ENCODE measurements at regions not wholly inside any gene's neighbourhood (a gene's known extent, or its start where the extent isn't known, plus 50 kb on each side); places are given as distances from the start of the nearest gene placed in this dataset.

DNA sequence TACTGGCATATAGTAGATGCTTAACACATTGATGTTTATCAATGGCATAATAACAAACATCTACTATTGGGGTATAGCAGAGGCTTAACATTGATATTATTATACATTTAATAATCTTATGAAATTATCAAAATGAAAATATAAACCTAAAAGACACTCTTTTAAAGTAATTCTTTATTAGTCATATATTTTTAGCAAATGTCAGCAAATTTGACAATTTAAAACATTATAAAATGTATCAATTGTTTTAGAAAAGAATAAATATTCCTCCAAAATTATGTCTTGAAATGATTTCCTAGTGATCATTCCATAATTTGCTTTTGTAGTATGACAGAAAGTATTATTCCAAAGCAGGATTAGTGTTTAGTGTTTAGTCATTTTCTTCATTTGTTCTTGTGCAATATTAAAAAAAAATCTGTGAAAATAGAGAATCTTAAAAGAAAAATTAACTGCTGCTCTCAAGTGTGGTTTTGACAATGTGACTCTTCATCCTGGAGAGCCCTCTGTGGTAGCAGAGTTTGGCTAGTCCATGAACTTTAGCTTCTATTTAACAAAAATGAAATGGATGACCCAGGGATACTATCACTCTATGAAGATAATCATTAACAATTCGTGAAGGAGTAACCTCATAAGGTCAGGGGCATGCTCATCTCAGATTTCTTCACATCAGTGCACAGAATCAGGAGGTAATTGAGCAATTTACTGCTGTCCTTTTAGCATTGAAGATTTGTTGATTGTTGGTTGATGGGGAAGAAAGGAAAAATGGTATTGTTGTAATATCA lies 1018.5 kb downstream of the LRFN5 start:
- no peak for TF ChIP-seq ZNF549 (tag by site-specific recombination; IDR thresholded peaks at IDR 0.05)
- TF ChIP-seq ZNF626 (tag by site-specific recombination; IDR thresholded peaks at IDR 0.05), result no peak
- TF ChIP-seq, protein P1, sequence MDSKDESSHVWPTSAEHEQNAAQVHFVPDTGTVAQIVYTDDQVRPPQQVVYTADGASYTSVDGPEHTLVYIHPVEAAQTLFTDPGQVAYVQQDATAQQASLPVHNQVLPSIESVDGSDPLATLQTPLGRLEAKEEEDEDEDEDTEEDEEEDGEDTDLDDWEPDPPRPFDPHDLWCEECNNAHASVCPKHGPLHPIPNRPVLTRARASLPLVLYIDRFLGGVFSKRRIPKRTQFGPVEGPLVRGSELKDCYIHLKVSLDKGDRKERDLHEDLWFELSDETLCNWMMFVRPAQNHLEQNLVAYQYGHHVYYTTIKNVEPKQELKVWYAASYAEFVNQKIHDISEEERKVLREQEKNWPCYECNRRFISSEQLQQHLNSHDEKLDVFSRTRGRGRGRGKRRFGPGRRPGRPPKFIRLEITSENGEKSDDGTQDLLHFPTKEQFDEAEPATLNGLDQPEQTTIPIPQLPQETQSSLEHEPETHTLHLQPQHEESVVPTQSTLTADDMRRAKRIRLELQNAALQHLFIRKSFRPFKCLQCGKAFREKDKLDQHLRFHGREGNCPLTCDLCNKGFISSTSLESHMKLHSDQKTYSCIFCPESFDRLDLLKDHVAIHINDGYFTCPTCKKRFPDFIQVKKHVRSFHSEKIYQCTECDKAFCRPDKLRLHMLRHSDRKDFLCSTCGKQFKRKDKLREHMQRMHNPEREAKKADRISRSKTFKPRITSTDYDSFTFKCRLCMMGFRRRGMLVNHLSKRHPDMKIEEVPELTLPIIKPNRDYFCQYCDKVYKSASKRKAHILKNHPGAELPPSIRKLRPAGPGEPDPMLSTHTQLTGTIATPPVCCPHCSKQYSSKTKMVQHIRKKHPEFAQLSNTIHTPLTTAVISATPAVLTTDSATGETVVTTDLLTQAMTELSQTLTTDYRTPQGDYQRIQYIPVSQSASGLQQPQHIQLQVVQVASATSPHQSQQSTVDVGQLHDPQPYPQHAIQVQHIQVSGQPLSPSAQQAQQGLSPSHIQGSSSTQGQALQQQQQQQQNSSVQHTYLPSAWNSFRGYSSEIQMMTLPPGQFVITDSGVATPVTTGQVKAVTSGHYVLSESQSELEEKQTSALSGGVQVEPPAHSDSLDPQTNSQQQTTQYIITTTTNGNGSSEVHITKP (tag by site-specific recombination; IDR thresholded peaks at IDR 0.05), result no peak
- TF ChIP-seq ZNF510 (tag by site-specific recombination; IDR thresholded peaks at IDR 0.05; ENCODE audit: insufficient replicate concordance), result no peak
- TF ChIP-seq ZNF350 (tag by site-specific recombination; IDR thresholded peaks at IDR 0.05), result no peak
- TF ChIP-seq, protein P2, sequence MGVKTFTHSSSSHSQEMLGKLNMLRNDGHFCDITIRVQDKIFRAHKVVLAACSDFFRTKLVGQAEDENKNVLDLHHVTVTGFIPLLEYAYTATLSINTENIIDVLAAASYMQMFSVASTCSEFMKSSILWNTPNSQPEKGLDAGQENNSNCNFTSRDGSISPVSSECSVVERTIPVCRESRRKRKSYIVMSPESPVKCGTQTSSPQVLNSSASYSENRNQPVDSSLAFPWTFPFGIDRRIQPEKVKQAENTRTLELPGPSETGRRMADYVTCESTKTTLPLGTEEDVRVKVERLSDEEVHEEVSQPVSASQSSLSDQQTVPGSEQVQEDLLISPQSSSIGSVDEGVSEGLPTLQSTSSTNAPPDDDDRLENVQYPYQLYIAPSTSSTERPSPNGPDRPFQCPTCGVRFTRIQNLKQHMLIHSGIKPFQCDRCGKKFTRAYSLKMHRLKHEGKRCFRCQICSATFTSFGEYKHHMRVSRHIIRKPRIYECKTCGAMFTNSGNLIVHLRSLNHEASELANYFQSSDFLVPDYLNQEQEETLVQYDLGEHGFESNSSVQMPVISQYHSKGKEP (tag by site-specific recombination; IDR thresholded peaks at IDR 0.05), result no peak
- TF ChIP-seq ZNF138 (tag by site-specific recombination; IDR thresholded peaks at IDR 0.05; ENCODE audit: borderline replicate concordance), result no peak
- TF ChIP-seq, protein P3, sequence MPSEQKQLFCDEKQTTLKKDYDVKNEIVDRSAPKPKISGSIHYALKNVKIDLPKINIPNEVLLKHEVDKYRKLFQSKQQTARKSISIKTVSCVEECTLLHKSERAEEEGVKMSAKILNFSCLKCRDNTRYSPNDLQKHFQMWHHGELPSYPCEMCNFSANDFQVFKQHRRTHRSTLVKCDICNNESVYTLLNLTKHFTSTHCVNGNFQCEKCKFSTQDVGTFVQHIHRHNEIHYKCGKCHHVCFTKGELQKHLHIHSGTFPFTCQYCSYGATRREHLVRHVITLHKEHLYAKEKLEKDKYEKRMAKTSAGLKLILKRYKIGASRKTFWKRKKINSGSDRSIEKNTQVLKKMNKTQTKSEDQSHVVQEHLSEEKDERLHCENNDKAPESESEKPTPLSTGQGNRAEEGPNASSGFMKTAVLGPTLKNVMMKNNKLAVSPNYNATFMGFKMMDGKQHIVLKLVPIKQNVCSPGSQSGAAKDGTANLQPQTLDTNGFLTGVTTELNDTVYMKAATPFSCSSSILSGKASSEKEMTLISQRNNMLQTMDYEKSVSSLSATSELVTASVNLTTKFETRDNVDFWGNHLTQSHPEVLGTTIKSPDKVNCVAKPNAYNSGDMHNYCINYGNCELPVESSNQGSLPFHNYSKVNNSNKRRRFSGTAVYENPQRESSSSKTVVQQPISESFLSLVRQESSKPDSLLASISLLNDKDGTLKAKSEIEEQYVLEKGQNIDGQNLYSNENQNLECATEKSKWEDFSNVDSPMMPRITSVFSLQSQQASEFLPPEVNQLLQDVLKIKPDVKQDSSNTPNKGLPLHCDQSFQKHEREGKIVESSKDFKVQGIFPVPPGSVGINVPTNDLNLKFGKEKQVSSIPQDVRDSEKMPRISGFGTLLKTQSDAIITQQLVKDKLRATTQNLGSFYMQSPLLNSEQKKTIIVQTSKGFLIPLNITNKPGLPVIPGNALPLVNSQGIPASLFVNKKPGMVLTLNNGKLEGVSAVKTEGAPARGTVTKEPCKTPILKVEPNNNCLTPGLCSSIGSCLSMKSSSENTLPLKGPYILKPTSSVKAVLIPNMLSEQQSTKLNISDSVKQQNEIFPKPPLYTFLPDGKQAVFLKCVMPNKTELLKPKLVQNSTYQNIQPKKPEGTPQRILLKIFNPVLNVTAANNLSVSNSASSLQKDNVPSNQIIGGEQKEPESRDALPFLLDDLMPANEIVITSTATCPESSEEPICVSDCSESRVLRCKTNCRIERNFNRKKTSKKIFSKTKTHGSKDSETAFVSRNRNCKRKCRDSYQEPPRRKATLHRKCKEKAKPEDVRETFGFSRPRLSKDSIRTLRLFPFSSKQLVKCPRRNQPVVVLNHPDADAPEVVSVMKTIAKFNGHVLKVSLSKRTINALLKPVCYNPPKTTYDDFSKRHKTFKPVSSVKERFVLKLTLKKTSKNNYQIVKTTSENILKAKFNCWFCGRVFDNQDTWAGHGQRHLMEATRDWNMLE (tag by site-specific recombination; conservative IDR thresholded peaks at IDR 0.05; ENCODE audit: low read depth), result no peak
- TF ChIP-seq, protein P4, sequence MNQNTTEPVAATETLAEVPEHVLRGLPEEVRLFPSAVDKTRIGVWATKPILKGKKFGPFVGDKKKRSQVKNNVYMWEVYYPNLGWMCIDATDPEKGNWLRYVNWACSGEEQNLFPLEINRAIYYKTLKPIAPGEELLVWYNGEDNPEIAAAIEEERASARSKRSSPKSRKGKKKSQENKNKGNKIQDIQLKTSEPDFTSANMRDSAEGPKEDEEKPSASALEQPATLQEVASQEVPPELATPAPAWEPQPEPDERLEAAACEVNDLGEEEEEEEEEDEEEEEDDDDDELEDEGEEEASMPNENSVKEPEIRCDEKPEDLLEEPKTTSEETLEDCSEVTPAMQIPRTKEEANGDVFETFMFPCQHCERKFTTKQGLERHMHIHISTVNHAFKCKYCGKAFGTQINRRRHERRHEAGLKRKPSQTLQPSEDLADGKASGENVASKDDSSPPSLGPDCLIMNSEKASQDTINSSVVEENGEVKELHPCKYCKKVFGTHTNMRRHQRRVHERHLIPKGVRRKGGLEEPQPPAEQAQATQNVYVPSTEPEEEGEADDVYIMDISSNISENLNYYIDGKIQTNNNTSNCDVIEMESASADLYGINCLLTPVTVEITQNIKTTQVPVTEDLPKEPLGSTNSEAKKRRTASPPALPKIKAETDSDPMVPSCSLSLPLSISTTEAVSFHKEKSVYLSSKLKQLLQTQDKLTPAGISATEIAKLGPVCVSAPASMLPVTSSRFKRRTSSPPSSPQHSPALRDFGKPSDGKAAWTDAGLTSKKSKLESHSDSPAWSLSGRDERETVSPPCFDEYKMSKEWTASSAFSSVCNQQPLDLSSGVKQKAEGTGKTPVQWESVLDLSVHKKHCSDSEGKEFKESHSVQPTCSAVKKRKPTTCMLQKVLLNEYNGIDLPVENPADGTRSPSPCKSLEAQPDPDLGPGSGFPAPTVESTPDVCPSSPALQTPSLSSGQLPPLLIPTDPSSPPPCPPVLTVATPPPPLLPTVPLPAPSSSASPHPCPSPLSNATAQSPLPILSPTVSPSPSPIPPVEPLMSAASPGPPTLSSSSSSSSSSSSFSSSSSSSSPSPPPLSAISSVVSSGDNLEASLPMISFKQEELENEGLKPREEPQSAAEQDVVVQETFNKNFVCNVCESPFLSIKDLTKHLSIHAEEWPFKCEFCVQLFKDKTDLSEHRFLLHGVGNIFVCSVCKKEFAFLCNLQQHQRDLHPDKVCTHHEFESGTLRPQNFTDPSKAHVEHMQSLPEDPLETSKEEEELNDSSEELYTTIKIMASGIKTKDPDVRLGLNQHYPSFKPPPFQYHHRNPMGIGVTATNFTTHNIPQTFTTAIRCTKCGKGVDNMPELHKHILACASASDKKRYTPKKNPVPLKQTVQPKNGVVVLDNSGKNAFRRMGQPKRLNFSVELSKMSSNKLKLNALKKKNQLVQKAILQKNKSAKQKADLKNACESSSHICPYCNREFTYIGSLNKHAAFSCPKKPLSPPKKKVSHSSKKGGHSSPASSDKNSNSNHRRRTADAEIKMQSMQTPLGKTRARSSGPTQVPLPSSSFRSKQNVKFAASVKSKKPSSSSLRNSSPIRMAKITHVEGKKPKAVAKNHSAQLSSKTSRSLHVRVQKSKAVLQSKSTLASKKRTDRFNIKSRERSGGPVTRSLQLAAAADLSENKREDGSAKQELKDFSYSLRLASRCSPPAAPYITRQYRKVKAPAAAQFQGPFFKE (tag by site-specific recombination; IDR thresholded peaks at IDR 0.05; ENCODE audit: borderline replicate concordance), result no peak
- Histone ChIP-seq H3K4me1 (ENCODE audit: control insufficient read depth, insufficient read depth, low read length) (no peaks in the 10 kb centered on the region), H3K4me3 (ENCODE audit: low read depth, low read length) (no peak overlapping the region), H3K27ac (ENCODE audit: extremely low read depth, low read depth, low read length) (no peak overlapping the region), H3K36me3 (ENCODE audit: control insufficient read depth in 2 of 2, insufficient read depth in 1 of 2, low read length in 2 of 2) (no peaks in the 10 kb centered on the region), H3K9me3 (ENCODE audit: control insufficient read depth, insufficient read depth, low read depth, low read length) (no peaks in the 10 kb centered on the region)
- CTCF ChIA-PET, result interaction anchor here (0.7 kb wide), 1 partner anchor 501 kb away, joined by 3 read pairs; no protein-coding TSS in a partner anchor
- POLR2A ChIA-PET, result no interaction called here

All from HEK293 (cell line).